B cell (primary cell): ENCODE measurements at regions not wholly inside any gene's neighbourhood (a gene's known extent, or its start where the extent isn't known, plus 50 kb on each side); places are given as distances from the start of the nearest gene placed in this dataset.

Source experiments
- CTCF ChIP-seq: fragments of 200-600 bp; IDR thresholded peaks from one replicate; pipeline ENCODE4 v1.8.0; 2022; ENCODE audit warnings: antibody characterized with exemption, mild to moderate bottlenecking
- EZH2 ChIP-seq: IDR thresholded peaks from 2 replicates; pipeline ENCODE4 v1.6.1; 2012; ENCODE audit warnings: borderline replicate concordance, low read depth, mild to moderate bottlenecking, moderate library complexity, low read length; ENCODE audit not compliant: insufficient read depth, poor library complexity, severe bottlenecking

GRCh38 chr10:28903063-28903462, 225.7 kb downstream of the BAMBI start:
- TF ChIP-seq CTCF = no peak
- no peak for TF ChIP-seq EZH2
